GM12873 (cell line): ENCODE measurements at regions not wholly inside any gene's neighbourhood (a gene's known extent, or its start where the extent isn't known, plus 50 kb on each side); places are given as distances from the start of the nearest gene placed in this dataset.

Experiments used
- CTCF ChIP-seq: IDR thresholded peaks from 2 replicates; pipeline ENCODE4 v1.5.1; 2012; ENCODE audit warnings: low read depth, mild to moderate bottlenecking, moderate library complexity, low read length, control low read depth; ENCODE audit not compliant: insufficient read depth; ENCODE audit errors: missing control alignments

DNA sequence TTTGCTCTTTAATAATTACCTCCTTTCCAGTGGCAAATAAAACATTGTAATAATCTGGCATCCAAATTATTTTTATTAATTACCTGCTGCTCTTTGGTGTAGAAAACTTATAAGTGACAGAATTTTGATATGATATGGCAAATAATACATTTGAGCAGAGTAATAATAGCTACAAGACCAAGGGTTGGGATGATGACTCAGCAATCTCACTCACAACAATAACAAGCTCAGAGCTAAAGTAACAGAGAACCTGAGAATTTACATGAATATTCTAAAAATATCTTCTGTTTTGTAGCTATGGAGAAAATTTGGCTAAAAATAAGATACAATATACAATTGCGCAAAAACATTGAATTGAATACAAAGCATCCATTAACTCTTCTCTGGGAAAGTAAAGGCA is 480.8 kb upstream of the COBL start:
- no peak for TF ChIP-seq CTCF

DNA sequence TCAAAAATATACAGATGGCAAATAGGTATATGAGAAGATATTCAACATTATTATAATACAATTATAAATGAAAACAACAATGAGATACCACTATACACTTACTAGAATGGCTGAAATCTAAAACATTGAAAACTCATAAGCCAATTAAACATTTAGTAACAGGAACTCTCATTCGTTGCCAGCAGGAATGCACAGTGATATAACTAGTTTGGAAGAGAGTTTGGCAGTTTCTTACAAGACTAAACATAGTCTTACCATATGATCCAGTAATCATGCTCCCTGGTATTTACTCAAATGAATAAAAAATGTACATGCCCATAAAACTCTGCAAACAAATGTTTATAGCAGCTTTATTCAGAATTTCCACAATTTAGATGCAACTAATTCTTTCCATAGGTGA is 476.2 kb upstream of the COBL start:
- no peak for TF ChIP-seq CTCF

- no peak for TF ChIP-seq CTCF
Observed at GRCh38 chr7:51789489-51789888, 472.9 kb upstream of the COBL start.

DNA sequence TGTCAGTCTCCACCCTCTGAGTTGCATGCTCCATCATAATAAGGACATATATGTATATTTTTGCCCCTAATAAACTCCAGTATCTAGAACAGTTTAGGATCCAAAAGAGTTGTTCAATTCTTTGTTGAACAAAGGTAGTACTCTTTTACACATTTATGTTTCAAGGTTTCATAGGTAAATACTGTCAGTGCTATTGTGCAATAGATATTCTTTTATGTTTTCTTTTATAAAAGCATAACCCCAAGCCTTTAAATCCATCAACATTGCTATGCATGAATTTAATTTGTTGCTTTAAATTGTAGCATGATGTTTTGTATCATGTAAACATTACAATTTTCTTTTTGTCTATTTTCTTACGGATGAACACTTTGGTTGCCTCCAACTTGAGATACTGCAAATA is 469.7 kb upstream of the COBL start:
- no peak for TF ChIP-seq CTCF

DNA sequence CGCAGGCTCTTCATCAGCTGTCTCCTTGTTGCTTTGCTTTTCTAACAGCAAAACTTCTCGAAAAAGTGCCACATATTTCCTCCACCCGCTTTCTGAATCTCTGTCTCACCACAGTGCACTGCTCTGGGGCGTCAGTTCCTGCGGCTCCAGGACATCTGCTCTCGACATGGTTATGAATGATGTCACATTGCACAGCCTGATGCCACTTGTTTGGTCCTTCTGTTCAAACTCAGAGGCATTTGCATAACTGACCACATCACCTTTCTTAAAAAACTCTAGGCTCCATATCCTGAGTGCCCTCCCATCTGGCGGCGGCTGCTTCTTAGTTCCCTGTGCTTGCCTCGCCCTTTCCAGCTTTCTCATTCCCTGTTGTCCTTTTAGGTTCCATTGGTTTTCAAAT is 469.3 kb upstream of the COBL start:
- no peak for TF ChIP-seq CTCF

DNA sequence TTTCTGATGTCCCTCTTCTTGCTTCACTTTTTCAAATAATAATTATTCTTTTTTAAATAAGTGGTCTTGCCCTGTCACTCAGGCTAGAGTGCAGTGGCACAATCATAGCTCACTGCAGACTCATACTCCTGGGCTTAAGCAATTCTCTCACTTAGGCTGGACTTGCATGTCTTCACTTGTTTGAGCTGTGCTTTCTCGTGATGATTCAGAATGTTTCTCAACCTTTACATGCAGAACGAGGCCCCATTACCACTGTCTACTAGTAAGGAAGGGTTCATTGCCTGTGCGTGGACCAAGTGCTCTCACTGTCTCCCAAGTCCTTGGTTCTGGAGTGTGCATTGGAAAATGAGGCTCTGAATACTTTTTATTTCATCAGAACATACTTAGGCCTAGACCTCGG is 468.6 kb upstream of the COBL start:
- TF ChIP-seq CTCF, result no peak

- no peak for TF ChIP-seq CTCF
Observed at GRCh38 chr7:51783241-51783640, 466.6 kb upstream of the COBL start.

DNA sequence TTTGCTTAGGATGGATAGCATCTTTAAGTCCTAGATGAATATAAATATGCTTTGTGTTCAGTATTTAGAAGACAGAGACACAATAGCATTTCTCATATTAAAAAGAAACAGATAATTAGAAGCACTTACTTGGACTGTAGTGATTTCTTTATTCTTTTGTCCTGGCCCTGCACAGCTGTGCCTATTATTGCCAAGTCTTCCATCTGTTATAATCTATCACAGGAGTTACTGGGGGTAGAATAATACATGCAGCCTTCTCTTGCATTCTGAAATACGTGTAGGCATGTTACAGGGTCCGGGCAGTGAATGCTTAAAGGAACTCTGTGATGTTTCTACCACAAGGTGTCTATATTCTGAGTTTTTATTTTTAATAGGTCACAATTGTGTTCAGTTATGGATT is 461.5 kb upstream of the COBL start:
- TF ChIP-seq CTCF, result no peak
